ENCODE measurements at regions not wholly inside any gene's neighbourhood (a gene's known extent, or its start where the extent isn't known, plus 50 kb on each side); places are given as distances from the start of the nearest gene placed in this dataset.

- TF ChIP-seq, protein P1, sequence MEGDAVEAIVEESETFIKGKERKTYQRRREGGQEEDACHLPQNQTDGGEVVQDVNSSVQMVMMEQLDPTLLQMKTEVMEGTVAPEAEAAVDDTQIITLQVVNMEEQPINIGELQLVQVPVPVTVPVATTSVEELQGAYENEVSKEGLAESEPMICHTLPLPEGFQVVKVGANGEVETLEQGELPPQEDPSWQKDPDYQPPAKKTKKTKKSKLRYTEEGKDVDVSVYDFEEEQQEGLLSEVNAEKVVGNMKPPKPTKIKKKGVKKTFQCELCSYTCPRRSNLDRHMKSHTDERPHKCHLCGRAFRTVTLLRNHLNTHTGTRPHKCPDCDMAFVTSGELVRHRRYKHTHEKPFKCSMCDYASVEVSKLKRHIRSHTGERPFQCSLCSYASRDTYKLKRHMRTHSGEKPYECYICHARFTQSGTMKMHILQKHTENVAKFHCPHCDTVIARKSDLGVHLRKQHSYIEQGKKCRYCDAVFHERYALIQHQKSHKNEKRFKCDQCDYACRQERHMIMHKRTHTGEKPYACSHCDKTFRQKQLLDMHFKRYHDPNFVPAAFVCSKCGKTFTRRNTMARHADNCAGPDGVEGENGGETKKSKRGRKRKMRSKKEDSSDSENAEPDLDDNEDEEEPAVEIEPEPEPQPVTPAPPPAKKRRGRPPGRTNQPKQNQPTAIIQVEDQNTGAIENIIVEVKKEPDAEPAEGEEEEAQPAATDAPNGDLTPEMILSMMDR (conservative IDR thresholded peaks at IDR 0.05; ENCODE audit: low read depth, low read length): no peak
- no peak for TF ChIP-seq EZH2phosphoT487 (IDR thresholded peaks at IDR 0.05; ENCODE audit: borderline replicate concordance, low read length)
Measured at GRCh38 chr12:115405471-115405860, 721.5 kb upstream of the TBX3 start.
